ENCODE measurements at regions not wholly inside any gene's neighbourhood (a gene's known extent, or its start where the extent isn't known, plus 50 kb on each side); places are given as distances from the start of the nearest gene placed in this dataset.

DNA sequence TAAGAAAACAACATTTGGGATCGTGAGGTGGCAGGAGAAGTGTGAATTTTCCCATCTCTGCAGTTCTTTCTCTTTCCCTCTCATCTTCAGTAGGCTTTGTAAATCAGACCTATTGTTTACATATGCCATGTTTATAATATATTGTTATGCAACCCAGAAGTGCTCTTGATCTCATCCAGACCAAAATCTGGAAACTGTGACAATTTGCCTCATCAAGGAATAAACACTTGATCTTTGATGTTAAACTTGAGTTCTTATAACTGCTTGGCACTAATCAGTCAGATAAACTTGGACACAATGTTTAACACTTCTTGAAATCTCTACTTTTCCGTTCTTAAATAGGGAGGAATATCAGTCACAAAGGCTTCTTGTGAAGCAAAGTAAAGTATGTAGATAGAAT lies 384.7 kb downstream of the DMRT2 start:
- Mint-ChIP-seq H3K27me3 (peaks cover 5 to 9% of the 10 kb centered on the region in 2 donors), H3K27ac (no peak overlapping the region), H3K4me1 (ENCODE audit: low read depth in 2 of 2) (no peaks in the 10 kb centered on the region), H3K4me3 (no peak overlapping the region), H3K36me3 (ENCODE audit: insufficient read depth) (no peaks in the 10 kb centered on the region), H3K9me3 (peaks cover 0 to 7% of the 10 kb centered on the region in 2 donors)
- DNase-seq (no peak), ATAC-seq (replicated peaks) (no peak)

DNA sequence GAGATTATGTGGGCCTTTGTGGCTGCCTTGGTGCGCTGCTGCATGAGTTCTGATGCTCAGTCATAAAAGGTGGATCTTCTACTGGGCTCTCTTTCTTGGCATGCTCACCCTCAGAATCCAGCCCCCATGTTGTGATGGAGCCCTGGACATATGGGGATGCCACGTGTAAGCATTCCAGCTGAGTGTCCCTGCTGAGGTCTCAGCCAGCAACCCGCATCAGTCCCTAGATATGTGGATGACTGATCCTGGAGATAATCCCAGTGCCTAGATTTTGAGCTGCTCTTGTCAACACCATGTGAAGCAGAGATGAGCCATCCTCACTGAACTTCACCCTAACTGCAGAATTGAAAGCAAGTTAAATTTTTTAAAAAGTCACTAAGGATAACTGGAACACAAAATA lies 390.1 kb downstream of the DMRT2 start:
- ATAC-seq (replicated peaks): no peak
- H3K36me3 Mint-ChIP-seq (ENCODE audit: insufficient read depth): no peaks in the 10 kb centered on the region
- peaks cover 0 to 7% of the 10 kb centered on the region in 2 donors for H3K9me3 Mint-ChIP-seq
- H3K4me1 Mint-ChIP-seq (ENCODE audit: low read depth in 2 of 2): no peaks in the 10 kb centered on the region
- no peak overlapping the region for H3K4me3 Mint-ChIP-seq
- no peak for DNase-seq
- H3K27ac Mint-ChIP-seq: no peak overlapping the region
- peaks cover 5 to 16% of the 10 kb centered on the region in 2 donors for H3K27me3 Mint-ChIP-seq

DNA sequence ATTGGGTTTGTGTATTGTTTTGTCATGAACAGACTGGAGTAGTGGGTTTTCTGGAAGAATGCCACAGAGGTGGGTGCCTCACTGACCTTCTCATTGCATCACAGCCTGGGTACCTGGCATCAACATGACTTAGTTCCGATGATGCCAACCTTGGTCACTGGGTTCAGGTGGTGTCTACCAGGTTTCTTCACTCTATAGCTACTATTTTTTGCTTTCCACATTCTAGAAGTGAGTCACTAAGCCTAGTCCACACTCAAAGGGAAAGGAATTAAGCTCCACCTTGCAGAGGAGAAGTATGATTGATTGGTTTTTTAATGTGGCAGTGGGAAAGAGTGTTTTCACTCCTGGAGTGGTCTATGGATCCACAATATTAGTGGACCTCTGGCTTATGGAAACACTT lies 391.9 kb downstream of the DMRT2 start:
- DNase-seq (no peak), ATAC-seq (replicated peaks) (no peak)
- H3K9me3 Mint-ChIP-seq: peaks cover 0 to 7% of the 10 kb centered on the region in 2 donors
- H3K36me3 Mint-ChIP-seq (ENCODE audit: insufficient read depth): no peaks in the 10 kb centered on the region
- H3K27ac Mint-ChIP-seq: no peak overlapping the region
- no peaks in the 10 kb centered on the region for H3K4me1 Mint-ChIP-seq (ENCODE audit: low read depth in 2 of 2)
- no peak overlapping the region for H3K4me3 Mint-ChIP-seq
- peaks cover 5 to 16% of the 10 kb centered on the region in 2 donors for H3K27me3 Mint-ChIP-seq

- no peak for DNase-seq
- H3K9me3 Mint-ChIP-seq: peaks cover 0 to 2% of the 10 kb centered on the region in 2 donors
- H3K27ac Mint-ChIP-seq: no peak overlapping the region
- no peaks in the 10 kb centered on the region for H3K36me3 Mint-ChIP-seq (ENCODE audit: insufficient read depth)
- no peak for ATAC-seq (replicated peaks)
- peaks cover 5 to 16% of the 10 kb centered on the region in 2 donors for H3K27me3 Mint-ChIP-seq
- no peak overlapping the region for H3K4me3 Mint-ChIP-seq
- H3K4me1 Mint-ChIP-seq (ENCODE audit: low read depth in 2 of 2): no peaks in the 10 kb centered on the region
These were observed 393.3 kb downstream of the DMRT2 start for GRCh38 chr9:1443450-1443849.

- H3K4me3 Mint-ChIP-seq: no peak overlapping the region
- H3K4me1 Mint-ChIP-seq (ENCODE audit: low read depth in 2 of 2): no peaks in the 10 kb centered on the region
- H3K27ac Mint-ChIP-seq: no peak overlapping the region
- ATAC-seq (replicated peaks) (no peak), DNase-seq (no peak)
- H3K36me3 Mint-ChIP-seq (ENCODE audit: insufficient read depth): no peaks in the 10 kb centered on the region
- H3K9me3 Mint-ChIP-seq: no peaks in the 10 kb centered on the region
- peaks cover 0 to 7% of the 10 kb centered on the region in 2 donors for H3K27me3 Mint-ChIP-seq
These were observed 396.5 kb downstream of the DMRT2 start for GRCh38 chr9:1446671-1447070.

- no peaks in the 10 kb centered on the region for H3K36me3 Mint-ChIP-seq (ENCODE audit: insufficient read depth)
- H3K4me1 Mint-ChIP-seq (ENCODE audit: low read depth in 2 of 2): no peaks in the 10 kb centered on the region
- no peak for DNase-seq
- no peak for ATAC-seq (replicated peaks)
- peaks cover 6 to 7% of the 10 kb centered on the region in 2 donors for H3K27me3 Mint-ChIP-seq
- H3K4me3 Mint-ChIP-seq: no peak overlapping the region
- no peaks in the 10 kb centered on the region for H3K9me3 Mint-ChIP-seq
- H3K27ac Mint-ChIP-seq: no peak overlapping the region
These were observed 403.5 kb downstream of the DMRT2 start for GRCh38 chr9:1453636-1454035.

- Mint-ChIP-seq H3K36me3 (ENCODE audit: insufficient read depth) (no peaks in the 10 kb centered on the region), H3K27ac (no peak overlapping the region)
These were observed 404.1 kb downstream of the DMRT2 start for GRCh38 chr9:1454211-1454610.

GRCh38 chr9:1454616-1455347 lies 404.6 kb downstream of the DMRT2 start:
- Mint-ChIP-seq H3K27ac (no peak overlapping the region), H3K36me3 (ENCODE audit: insufficient read depth) (no peaks in the 10 kb centered on the region), H3K4me1 (ENCODE audit: low read depth in 2 of 2) (no peaks in the 10 kb centered on the region), H3K27me3 (peaks cover 6 to 7% of the 10 kb centered on the region in 2 donors), H3K4me3 (no peak overlapping the region), H3K9me3 (no peaks in the 10 kb centered on the region)
- no peak for ATAC-seq (replicated peaks)
- DNase-seq: no peak

More at GRCh38 chr9:1454211-1454610, 404.1 kb downstream of the DMRT2 start:
- Mint-ChIP-seq H3K4me1 (ENCODE audit: low read depth in 2 of 2) (no peaks in the 10 kb centered on the region), H3K27me3 (peaks cover 6 to 7% of the 10 kb centered on the region in 2 donors), H3K9me3 (no peaks in the 10 kb centered on the region), H3K4me3 (no peak overlapping the region)
- DNase-seq (no peak), ATAC-seq (replicated peaks) (no peak)

- H3K4me3 Mint-ChIP-seq: no peak overlapping the region
- ATAC-seq (replicated peaks) (no peak), DNase-seq (no peak)
- no peak overlapping the region for H3K27ac Mint-ChIP-seq
- peaks cover 6 to 7% of the 10 kb centered on the region in 2 donors for H3K27me3 Mint-ChIP-seq
- H3K36me3 Mint-ChIP-seq (ENCODE audit: insufficient read depth): no peaks in the 10 kb centered on the region
- no peaks in the 10 kb centered on the region for H3K9me3 Mint-ChIP-seq
- H3K4me1 Mint-ChIP-seq (ENCODE audit: low read depth in 2 of 2): no peaks in the 10 kb centered on the region
These were observed 405.6 kb downstream of the DMRT2 start for GRCh38 chr9:1455766-1456165.

- no peak for ATAC-seq (replicated peaks)
These were observed 406.3 kb downstream of the DMRT2 start for GRCh38 chr9:1456301-1457024.

DNA sequence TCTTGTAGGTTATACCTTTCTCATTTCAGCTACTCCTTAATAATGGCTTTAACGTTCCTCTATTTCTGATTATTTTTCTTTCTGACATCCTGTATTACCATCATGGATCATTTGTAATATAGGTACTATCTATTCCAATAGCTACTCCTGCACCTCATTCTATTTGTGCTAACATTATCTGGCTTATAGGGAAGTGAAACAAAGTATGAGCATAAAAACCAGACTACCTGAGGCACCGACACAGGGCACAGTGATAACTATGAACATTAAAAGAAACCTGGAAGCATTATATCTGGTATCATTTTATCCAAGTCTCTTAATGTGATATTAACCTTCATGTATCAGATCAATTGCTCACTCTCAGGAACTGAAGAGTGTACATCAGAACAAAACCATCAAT lies 407.3 kb downstream of the DMRT2 start:
- Mint-ChIP-seq H3K27ac (no peak overlapping the region), H3K36me3 (ENCODE audit: insufficient read depth) (no peaks in the 10 kb centered on the region), H3K4me1 (ENCODE audit: low read depth in 2 of 2) (no peaks in the 10 kb centered on the region), H3K4me3 (no peak overlapping the region), H3K27me3 (peaks cover 6 to 7% of the 10 kb centered on the region in 2 donors), H3K9me3 (no peaks in the 10 kb centered on the region)
- DNase-seq: no peak
- ATAC-seq (replicated peaks): no peak

More at GRCh38 chr9:1456301-1457024, 406.3 kb downstream of the DMRT2 start:
- no peaks in the 10 kb centered on the region for H3K9me3 Mint-ChIP-seq
- no peaks in the 10 kb centered on the region for H3K36me3 Mint-ChIP-seq (ENCODE audit: insufficient read depth)
- H3K4me1 Mint-ChIP-seq (ENCODE audit: low read depth in 2 of 2): no peaks in the 10 kb centered on the region
- no peak overlapping the region for H3K4me3 Mint-ChIP-seq
- peaks cover 6 to 7% of the 10 kb centered on the region in 2 donors for H3K27me3 Mint-ChIP-seq
- H3K27ac Mint-ChIP-seq: no peak overlapping the region
- DNase-seq: no peak

- DNase-seq: no peak
- ATAC-seq (replicated peaks): no peak
These were observed 408.3 kb downstream of the DMRT2 start for GRCh38 chr9:1458503-1458902.

DNA sequence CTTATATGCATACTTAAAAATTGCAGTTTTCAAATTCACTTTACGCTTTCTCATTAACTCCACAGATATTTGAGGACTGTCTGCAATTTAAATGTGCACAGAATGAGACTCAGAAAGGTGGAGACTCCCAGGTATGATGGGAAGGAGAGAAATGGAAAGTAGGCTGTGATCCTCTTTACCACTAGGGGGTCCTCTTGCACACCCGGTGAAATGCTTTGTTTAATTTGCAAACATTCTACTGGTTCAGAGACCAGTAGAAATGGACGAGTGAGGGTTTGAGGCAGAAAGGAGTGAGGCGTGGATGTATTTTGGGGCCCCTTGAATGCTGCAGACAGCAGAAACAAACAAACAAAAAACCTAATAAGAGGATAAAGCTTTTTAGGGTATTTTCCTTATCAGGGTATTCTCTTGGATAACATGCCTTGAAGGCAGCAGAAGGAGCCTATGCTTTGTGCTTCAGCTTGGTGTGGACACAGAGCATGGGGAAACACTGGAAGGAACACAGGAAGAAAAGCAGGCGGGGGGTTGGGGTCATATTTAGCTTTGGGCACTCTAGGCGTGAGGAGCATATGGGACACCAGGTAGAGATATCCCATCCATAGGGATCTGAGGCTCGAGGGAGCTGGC lies 410.1 kb downstream of the DMRT2 start:
- Mint-ChIP-seq H3K9me3 (no peaks in the 10 kb centered on the region), H3K27ac (no peak overlapping the region), H3K4me3 (no peak overlapping the region), H3K36me3 (ENCODE audit: insufficient read depth) (no peaks in the 10 kb centered on the region), H3K27me3 (no peaks in the 10 kb centered on the region), H3K4me1 (ENCODE audit: low read depth in 2 of 2) (no peaks in the 10 kb centered on the region)
- ATAC-seq (replicated peaks) (no peak), DNase-seq (no peak)

More at GRCh38 chr9:1458503-1458902, 408.3 kb downstream of the DMRT2 start:
- Mint-ChIP-seq H3K4me3 (no peak overlapping the region), H3K4me1 (ENCODE audit: low read depth in 2 of 2) (no peaks in the 10 kb centered on the region), H3K9me3 (no peaks in the 10 kb centered on the region), H3K27me3 (peaks cover 6 to 7% of the 10 kb centered on the region in 2 donors), H3K27ac (no peak overlapping the region), H3K36me3 (ENCODE audit: insufficient read depth) (no peaks in the 10 kb centered on the region)

Data from effector memory CD8-positive, alpha-beta T cell (primary cell).